HepG2 (cell line): ENCODE measurements at regions not wholly inside any gene's neighbourhood (a gene's known extent, or its start where the extent isn't known, plus 50 kb on each side); places are given as distances from the start of the nearest gene placed in this dataset.

Experiments used
- ATAC-seq: fragments of 200-7000 bp; cut with Tn5 transposase; 3 replicates; pipeline ENCODE4 v1.9.1; 2020; ENCODE audit warnings: mild to moderate bottlenecking, moderate library complexity
- BruUV-seq: library from RNA; stranded (reverse); fragments of 400-500 nt; replicated peaks from 2 replicates; lab custom pipeline; 2021; lab: Mats Ljungman, UMichigan
- CTCF ChIA-PET: fragments of 300-600 bp; formaldehyde crosslinking; extraction: SDS; loops from one replicate; lab custom pipeline; 2021; ENCODE audit warnings: low total read pairs, inconsistent platforms, low intra/inter-chr PET ratio; lab: Yijun Ruan, JAX
- POLR2A ChIA-PET: fragments of 350-600 bp; sonication (Branson Sonifier 250); formaldehyde crosslinking; loops from one replicate; lab custom pipeline; 2020; ENCODE audit warnings: antibody characterized with exemption, inconsistent platforms; lab: Yijun Ruan, JAX
- DNase-seq: peaks from one replicate; pipeline ENCODE4 v3.0.0-alpha.2; 2015; ENCODE audit warnings: low spot score
- FAIRE-seq: peaks from 3 replicates; lab custom pipeline; 2011; peaks lifted over from hg19 to GRCh38; lab: Jason Lieb, UNC
- H2AFZ ChIP-seq: one replicate; pipeline ENCODE4 v1.6.1; 2011; ENCODE audit warnings: low read length, inconsistent platforms
- H3K27ac ChIP-seq: fragments of 300-600 bp; 3 replicates; pipeline ENCODE4 v1.8.0; 2011; ENCODE audit warnings: mixed run types, mild to moderate bottlenecking, mixed read lengths, low read length, inconsistent platforms; ENCODE audit not compliant: insufficient read depth; ENCODE audit errors: extremely low read length
- H3K27me3 ChIP-seq, 2 experiments: fragments of 200-600 bp in 1 of 2; 2 replicates in 1 of 2; 3 replicates in 1 of 2; pipeline versions ENCODE4 v1.6.0 to v1.8.0; 2011; ENCODE audit warnings: low read length in 2 of 2, mild to moderate bottlenecking in 2 of 2, moderate library complexity in 2 of 2, inconsistent platforms in 1 of 2; ENCODE audit not compliant: insufficient read depth in 2 of 2, control insufficient read depth in 1 of 2
- H3K36me3 ChIP-seq, 2 experiments: fragments of 200-600 bp in 1 of 2; replicated peaks in 1 of 2; 2 replicates in 1 of 2; 3 replicates in 1 of 2; pipeline versions ENCODE4 v1.5.1 to v1.8.0; 2011; ENCODE audit warnings: low read length in 2 of 2, inconsistent platforms in 1 of 2; ENCODE audit not compliant: insufficient read depth in 2 of 2, control insufficient read depth in 1 of 2
- H3K4me1 ChIP-seq: 2 replicates; pipeline ENCODE4 v1.5.1; 2012; ENCODE audit warnings: low read length, inconsistent platforms; ENCODE audit not compliant: insufficient read depth
- H3K4me2 ChIP-seq: 2 replicates; pipeline ENCODE4 v1.6.0; 2011; ENCODE audit warnings: low read depth, low read length, inconsistent platforms
- H3K4me3 ChIP-seq, 3 experiments: fragments of 200-600 bp in 1 of 3; sonication (generic), shearing (Covaris generic) in 1 of 3; replicated peaks in 1 of 3; 2 replicates each; pipeline ENCODE4 v1.5.1; 2011 to 2016; ENCODE audit warnings: low read length in 3 of 3, inconsistent platforms in 2 of 3, low read depth in 2 of 3, mild to moderate bottlenecking in 2 of 3, control low read depth in 1 of 3, mixed read lengths in 1 of 3; ENCODE audit not compliant: insufficient read depth in 1 of 3
- H3K79me2 ChIP-seq: one replicate; pipeline ENCODE4 v1.6.1; 2011; ENCODE audit warnings: low read length, inconsistent platforms; ENCODE audit not compliant: insufficient read depth
- H3K9ac ChIP-seq: 2 replicates; pipeline ENCODE4 v1.6.0; 2011; ENCODE audit warnings: mild to moderate bottlenecking, low read depth, low read length, inconsistent platforms; ENCODE audit not compliant: insufficient read depth
- H3K9me3 ChIP-seq: 2 replicates; pipeline ENCODE4 v1.5.1; 2012; ENCODE audit warnings: mild to moderate bottlenecking, low read length
- H4K20me1 ChIP-seq: 2 replicates; pipeline ENCODE4 v1.6.0; 2011; ENCODE audit warnings: inconsistent platforms, mild to moderate bottlenecking, low read length, moderate library complexity; ENCODE audit not compliant: insufficient read depth
- ZBTB21 ChIP-seq: sonication (generic); formaldehyde crosslinking; IDR thresholded peaks from 2 replicates; pipeline ENCODE4 v1.4.0; 2020; ENCODE audit warnings: missing genetic modification reagents
- ZNF572 ChIP-seq: sonication (generic); formaldehyde crosslinking; IDR thresholded peaks from 2 replicates; pipeline ENCODE4 v1.5.1; 2020; ENCODE audit warnings: mild to moderate bottlenecking, missing genetic modification reagents
- WGBS: methylation state at CpG from one replicate; pipeline ENCODE4 v1.1.6; 2017; ENCODE audit warnings: low lambda C conversion rate; 5-methylcytosine and 5-hydroxymethylcytosine counted together
- in situ Hi-C: cut with HindIII; loops from 2 replicates; pipeline ENCODE4 v1.10.0; 2017; ENCODE audit warnings: low pct_unique_long_range_greater_than_20kb; ENCODE audit not compliant: extremely low pct_ligation_motif_present
- intact Hi-C: fragments of 100-400 bp; cut with micrococcal nuclease; formaldehyde crosslinking; loops from one replicate; pipeline ENCODE4 v1.10.0; 2022; ENCODE audit not compliant: unreplicated experiment
- TF ChIP-seq, protein P1 (sequence below): sonication (generic); formaldehyde crosslinking; IDR thresholded peaks from 2 replicates; pipeline ENCODE4 v1.8.0; 2022; ENCODE audit warnings: missing genetic modification reagents, mild to moderate bottlenecking, borderline replicate concordance
- TF ChIP-seq, protein P2 (sequence below): sonication (generic); formaldehyde crosslinking; IDR thresholded peaks from 2 replicates; pipeline ENCODE4 v1.4.0; 2020; ENCODE audit warnings: missing genetic modification reagents
- TF ChIP-seq, protein P3 (sequence below): sonication (generic); formaldehyde crosslinking; IDR thresholded peaks from 2 replicates; pipeline ENCODE4 v1.4.0; 2020; ENCODE audit warnings: missing genetic modification reagents

GRCh38 chr3:127371846-127372245, 84.0 kb upstream of the PRR20G start (continued):
- TF ChIP-seq, protein P1, sequence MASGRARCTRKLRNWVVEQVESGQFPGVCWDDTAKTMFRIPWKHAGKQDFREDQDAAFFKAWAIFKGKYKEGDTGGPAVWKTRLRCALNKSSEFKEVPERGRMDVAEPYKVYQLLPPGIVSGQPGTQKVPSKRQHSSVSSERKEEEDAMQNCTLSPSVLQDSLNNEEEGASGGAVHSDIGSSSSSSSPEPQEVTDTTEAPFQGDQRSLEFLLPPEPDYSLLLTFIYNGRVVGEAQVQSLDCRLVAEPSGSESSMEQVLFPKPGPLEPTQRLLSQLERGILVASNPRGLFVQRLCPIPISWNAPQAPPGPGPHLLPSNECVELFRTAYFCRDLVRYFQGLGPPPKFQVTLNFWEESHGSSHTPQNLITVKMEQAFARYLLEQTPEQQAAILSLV, result no peak
- TF ChIP-seq, protein P2, sequence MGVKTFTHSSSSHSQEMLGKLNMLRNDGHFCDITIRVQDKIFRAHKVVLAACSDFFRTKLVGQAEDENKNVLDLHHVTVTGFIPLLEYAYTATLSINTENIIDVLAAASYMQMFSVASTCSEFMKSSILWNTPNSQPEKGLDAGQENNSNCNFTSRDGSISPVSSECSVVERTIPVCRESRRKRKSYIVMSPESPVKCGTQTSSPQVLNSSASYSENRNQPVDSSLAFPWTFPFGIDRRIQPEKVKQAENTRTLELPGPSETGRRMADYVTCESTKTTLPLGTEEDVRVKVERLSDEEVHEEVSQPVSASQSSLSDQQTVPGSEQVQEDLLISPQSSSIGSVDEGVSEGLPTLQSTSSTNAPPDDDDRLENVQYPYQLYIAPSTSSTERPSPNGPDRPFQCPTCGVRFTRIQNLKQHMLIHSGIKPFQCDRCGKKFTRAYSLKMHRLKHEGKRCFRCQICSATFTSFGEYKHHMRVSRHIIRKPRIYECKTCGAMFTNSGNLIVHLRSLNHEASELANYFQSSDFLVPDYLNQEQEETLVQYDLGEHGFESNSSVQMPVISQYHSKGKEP (CRISPR knock-in tag), result no peak

GRCh38 chr3:127371334-127371733, 83.5 kb upstream of the PRR20G start:
- no peak for FAIRE-seq
- POLR2A ChIA-PET, result no interaction called here
- in situ Hi-C loops, result no loop called here

More at GRCh38 chr3:127371334-127371733, 83.5 kb upstream of the PRR20G start:
- Histone ChIP-seq H3K9ac (no peak overlapping the region), H4K20me1 (no peaks in the 10 kb centered on the region), H2AFZ (no peak overlapping the region), H3K9me3 (no peaks in the 10 kb centered on the region), H3K27me3 (peaks cover 4 to 26% of the 10 kb centered on the region in 2 experiments; a peak in 4 of 5 replicates), H3K4me3 (no peak overlapping the region), H3K27ac (no peak overlapping the region), H3K79me2 (no peaks in the 10 kb centered on the region), H3K36me3 (no peaks in the 10 kb centered on the region), H3K4me1 (no peaks in the 10 kb centered on the region), H3K4me2 (no peak overlapping the region)
- no TSS peak for BruUV-seq
- DNase-seq (no peak), ATAC-seq (no peak)
- TF ChIP-seq, protein P3, sequence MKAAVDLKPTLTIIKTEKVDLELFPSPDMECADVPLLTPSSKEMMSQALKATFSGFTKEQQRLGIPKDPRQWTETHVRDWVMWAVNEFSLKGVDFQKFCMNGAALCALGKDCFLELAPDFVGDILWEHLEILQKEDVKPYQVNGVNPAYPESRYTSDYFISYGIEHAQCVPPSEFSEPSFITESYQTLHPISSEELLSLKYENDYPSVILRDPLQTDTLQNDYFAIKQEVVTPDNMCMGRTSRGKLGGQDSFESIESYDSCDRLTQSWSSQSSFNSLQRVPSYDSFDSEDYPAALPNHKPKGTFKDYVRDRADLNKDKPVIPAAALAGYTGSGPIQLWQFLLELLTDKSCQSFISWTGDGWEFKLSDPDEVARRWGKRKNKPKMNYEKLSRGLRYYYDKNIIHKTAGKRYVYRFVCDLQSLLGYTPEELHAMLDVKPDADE (CRISPR knock-in tag), result no peak
- TF ChIP-seq ZBTB21, result no peak
- TF ChIP-seq ZNF572 (CRISPR knock-in tag), result no peak
- WGBS, result 6% methylated on average over 10 of the region's 10 CpGs
- intact Hi-C loops, result no loop called here
- CTCF ChIA-PET, result no interaction called here
